Tongue (tissue), 1 donor: ENCODE measurements at regions not wholly inside any gene's neighbourhood (a gene's known extent, or its start where the extent isn't known, plus 50 kb on each side); places are given as distances from the start of the nearest gene placed in this dataset.

ENCODE experiments used
- DNase-seq: peaks from one replicate; pipeline ENCODE4 v3.0.0-alpha.2; 2015

- no peak for DNase-seq
These were observed 83.6 kb upstream of the CADM1 start for GRCh38 chr11:115587718-115588342.

GRCh38 chr11:115585361-115586024 lies 81.3 kb upstream of the CADM1 start:
- no peak for DNase-seq

GRCh38 chr11:115581871-115582639 lies 77.8 kb upstream of the CADM1 start:
- DNase-seq, result peak; percentile 60

GRCh38 chr11:115580927-115581680 lies 76.9 kb upstream of the CADM1 start:
- DNase-seq, result no peak

- no peak for DNase-seq
These were observed 76.2 kb upstream of the CADM1 start for GRCh38 chr11:115580416-115580815.

GRCh38 chr11:115579181-115579825 lies 75.1 kb upstream of the CADM1 start:
- DNase-seq, result no peak

- DNase-seq, result no peak
These were observed 74.1 kb upstream of the CADM1 start for GRCh38 chr11:115578275-115578674.

GRCh38 chr11:115577701-115578100 lies 73.5 kb upstream of the CADM1 start:
- no peak for DNase-seq

GRCh38 chr11:115576606-115577380 lies 72.6 kb upstream of the CADM1 start:
- DNase-seq, result no peak

GRCh38 chr11:115572551-115572950 lies 68.3 kb upstream of the CADM1 start:
- no peak for DNase-seq

- DNase-seq, result no peak
These were observed 62.1 kb upstream of the CADM1 start for GRCh38 chr11:115566180-115566764.

GRCh38 chr11:115564851-115565250 lies 60.6 kb upstream of the CADM1 start:
- no peak for DNase-seq

- DNase-seq, result peak; percentile 7
These were observed 56.9 kb upstream of the CADM1 start for GRCh38 chr11:115561116-115561515.

- no peak for DNase-seq
These were observed 54.4 kb upstream of the CADM1 start for GRCh38 chr11:115558635-115559034.

GRCh38 chr11:115557681-115558080 lies 53.5 kb upstream of the CADM1 start:
- DNase-seq, result no peak

- no peak for DNase-seq
These were observed 52.8 kb upstream of the CADM1 start for GRCh38 chr11:115556984-115557383.

GRCh38 chr11:115555336-115556090 lies 51.3 kb upstream of the CADM1 start:
- DNase-seq, result no peak
